A673 (cell line): ENCODE measurements at regions not wholly inside any gene's neighbourhood (a gene's known extent, or its start where the extent isn't known, plus 50 kb on each side); places are given as distances from the start of the nearest gene placed in this dataset.

Experiments
- BruUV-seq: library from RNA; stranded (reverse); fragments of 400-500 nt; replicated peaks from 2 replicates; lab custom pipeline; 2021; lab: Mats Ljungman, UMichigan
- CTCF ChIA-PET: fragments of 300-600 bp; sonication (Branson Sonifier 250); formaldehyde crosslinking; loops from one replicate; lab custom pipeline; 2022; ENCODE audit warnings: antibody characterized with exemption; lab: Charles Lee
- POLR2A ChIA-PET: fragments of 300-600 bp; sonication (Branson Sonifier 250); formaldehyde crosslinking; loops from one replicate; lab custom pipeline; 2022; ENCODE audit warnings: antibody characterized with exemption; ENCODE audit not compliant: low non-redundant PET; lab: Charles Lee
- DNase-seq: peaks from one replicate; pipeline ENCODE4 v3.0.0-alpha.2; 2015; ENCODE audit warnings: low spot score
- H3K27ac ChIP-seq: fragments of 200-600 bp; sonication (generic); 2 replicates; pipeline ENCODE4 v1.5.1; 2016; ENCODE audit warnings: mixed run types, low read depth, mild to moderate bottlenecking, mixed read lengths, antibody characterized with exemption, low read length; ENCODE audit not compliant: poor library complexity, severe bottlenecking
- H3K27me3 ChIP-seq: fragments of 200-600 bp; sonication (generic); replicated peaks from 2 replicates; pipeline ENCODE4 v1.6.1; 2017; ENCODE audit warnings: mixed run types, low read depth, mild to moderate bottlenecking, mixed read lengths, antibody characterized with exemption, low read length; ENCODE audit not compliant: insufficient read depth, poor library complexity
- H3K36me3 ChIP-seq: fragments of 200-600 bp; sonication (generic); 2 replicates; pipeline ENCODE4 v1.6.1; 2016; ENCODE audit warnings: mixed run types, mild to moderate bottlenecking, mixed read lengths, antibody characterized with exemption, low read length; ENCODE audit not compliant: insufficient read depth, poor library complexity, severe bottlenecking
- H3K4me1 ChIP-seq: fragments of 200-600 bp; sonication (generic); 2 replicates; pipeline ENCODE4 v1.6.1; 2017; ENCODE audit warnings: mixed run types, mild to moderate bottlenecking, mixed read lengths, antibody characterized with exemption, low read length; ENCODE audit not compliant: insufficient read depth, poor library complexity, severe bottlenecking
- H3K4me3 ChIP-seq: fragments of 200-600 bp; sonication (generic); 2 replicates; pipeline ENCODE4 v1.5.1; 2016; ENCODE audit warnings: low read depth, mixed run types, mild to moderate bottlenecking, mixed read lengths, low read length; ENCODE audit not compliant: poor library complexity, severe bottlenecking
- H3K9me3 ChIP-seq: fragments of 200-600 bp; sonication (generic); 2 replicates; pipeline ENCODE4 v1.6.1; 2016; ENCODE audit warnings: mixed run types, low read depth, mild to moderate bottlenecking, mixed read lengths, antibody characterized with exemption, low read length; ENCODE audit not compliant: poor library complexity, severe bottlenecking
- CTCF ChIP-seq: fragments of 300-800, 200-600 bp; sonication (generic); conservative IDR thresholded peaks from 2 replicates; pipeline ENCODE4 v1.5.1; 2017; ENCODE audit warnings: low read depth, mild to moderate bottlenecking, antibody characterized with exemption, low read length, moderate library complexity, mixed read lengths
- EZH2 ChIP-seq: fragments of 200-600 bp; sonication (generic); IDR thresholded peaks from 2 replicates; pipeline ENCODE4 v1.6.1; 2017; ENCODE audit warnings: borderline replicate concordance, low read depth, mild to moderate bottlenecking, mixed read lengths, antibody characterized with exemption, low read length; ENCODE audit not compliant: poor library complexity, severe bottlenecking
- intact Hi-C: fragments of 100-400 bp; cut with micrococcal nuclease; formaldehyde crosslinking; loops from one replicate; pipeline ENCODE4 v1.10.0; 2022; ENCODE audit not compliant: unreplicated experiment

DNA sequence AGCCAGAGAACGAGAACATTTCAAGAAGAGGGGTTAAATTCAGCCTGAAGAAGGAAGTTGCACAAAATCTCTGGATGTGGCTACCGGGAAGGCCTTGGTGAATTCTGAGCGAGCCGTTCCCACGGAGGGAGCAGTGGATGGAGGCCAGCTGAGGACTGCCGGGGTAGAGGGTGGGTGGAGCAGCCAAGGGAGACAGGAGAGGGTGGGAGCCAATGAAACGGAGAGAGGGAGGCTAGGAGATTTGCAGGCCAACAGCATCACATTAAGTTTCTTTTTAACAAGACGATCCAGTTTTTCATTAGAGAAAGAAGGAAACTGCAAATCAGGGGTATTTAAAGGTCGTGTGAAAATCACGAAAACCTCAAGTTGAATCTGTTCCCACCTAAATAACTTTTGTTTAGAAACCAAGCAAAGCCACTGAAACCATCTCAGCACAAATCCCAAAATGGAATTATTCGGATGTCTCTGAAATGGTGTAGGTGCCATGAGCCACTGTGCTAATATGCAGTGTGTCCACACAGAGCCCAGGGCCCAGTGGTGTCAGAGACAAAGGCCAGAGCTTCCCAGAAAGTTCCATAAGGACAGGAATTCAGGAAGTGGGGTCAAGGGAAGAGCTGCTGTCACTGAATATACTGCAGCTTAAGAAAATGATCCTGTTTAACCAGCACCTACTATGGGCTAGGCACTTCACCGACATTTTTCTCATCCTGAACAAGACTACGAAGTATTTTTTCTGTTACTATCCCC is 59.7 kb upstream of the SLC35C1 start:
- H3K9me3 ChIP-seq = no peaks in the 10 kb centered on the region
- no peaks in the 10 kb centered on the region for H3K27me3 ChIP-seq
- no peaks in the 10 kb centered on the region for H3K36me3 ChIP-seq
- peaks cover 30% of the 10 kb centered on the region for H3K4me1 ChIP-seq
- TF ChIP-seq EZH2 (no peak), CTCF (no peak)
- H3K27ac ChIP-seq = peak overlapping the region; percentile 72
- no peak overlapping the region for H3K4me3 ChIP-seq
- ChIA-PET POLR2A (interaction anchor here (0.5 kb wide), 1 partner anchor 60 kb away, joined by 3 read pairs; the partner anchor contains the start of gene SLC35C1), CTCF (interaction anchor here (0.7 kb wide), 1 partner anchor 1918 kb away, joined by 3 read pairs; no protein-coding TSS in a partner anchor)
- peak; percentile 70 for DNase-seq
- BruUV-seq = no TSS peak
- intact Hi-C loops = no loop called here

DNA sequence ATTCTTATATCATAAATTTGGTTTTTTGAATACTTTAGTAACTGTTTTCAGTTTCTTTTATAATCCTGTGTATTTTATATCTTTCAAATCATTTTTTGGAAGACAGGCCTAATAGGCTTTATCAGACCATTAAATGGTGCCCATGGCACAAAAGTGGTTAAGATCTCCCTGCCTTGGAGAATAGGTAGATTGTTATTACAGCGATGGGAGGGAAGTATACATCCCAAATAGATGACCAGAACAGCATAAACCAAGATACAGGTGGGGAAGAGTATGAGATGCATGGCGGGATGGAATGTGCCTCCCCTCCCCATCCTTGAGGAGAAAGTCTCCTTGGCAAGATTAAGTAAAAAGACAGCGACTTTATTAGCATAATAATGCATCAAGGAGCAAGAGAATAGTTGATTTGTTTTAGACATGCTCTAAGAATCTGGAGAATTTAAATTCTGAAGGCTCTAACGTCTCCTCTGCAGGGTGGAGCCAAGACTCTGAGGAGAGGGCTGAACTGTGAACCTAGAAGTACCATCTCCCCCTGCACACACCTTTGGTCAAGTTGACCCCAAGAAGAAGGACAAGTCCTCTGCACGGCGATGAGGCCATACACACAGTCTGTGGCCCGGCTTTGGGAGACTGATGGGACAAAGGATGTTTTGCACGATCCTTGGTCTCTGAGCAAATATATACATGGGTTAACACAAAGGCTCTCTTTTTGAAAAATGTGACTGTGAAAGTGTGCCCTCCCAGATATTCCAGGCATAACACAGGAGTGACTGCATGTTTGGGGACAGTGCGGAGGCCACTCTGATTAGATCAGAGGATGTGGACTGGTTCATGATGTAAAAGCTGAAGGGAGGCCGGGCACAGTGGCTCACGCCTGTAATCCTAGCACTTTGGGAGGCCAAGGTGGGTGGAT is 61.1 kb upstream of the SLC35C1 start:
- H3K27ac ChIP-seq = peak overlapping the region; percentile 72
- intact Hi-C loops = loop anchor here (5.0 kb wide), 1 partner anchor 1557 kb away; no protein-coding TSS in a partner anchor
- ChIA-PET CTCF (interaction anchor here (1.1 kb wide), 1 partner anchor 28 kb away, joined by 3 read pairs; no protein-coding TSS in a partner anchor), POLR2A (no interaction called here)
- TF ChIP-seq EZH2 (no peak), CTCF (no peak)
- H3K4me1 ChIP-seq = peaks cover 23% of the 10 kb centered on the region
- no peaks in the 10 kb centered on the region for H3K27me3 ChIP-seq
- H3K9me3 ChIP-seq = no peaks in the 10 kb centered on the region
- H3K36me3 ChIP-seq = no peaks in the 10 kb centered on the region
- DNase-seq = peak; percentile 79
- H3K4me3 ChIP-seq = no peak overlapping the region
- no TSS peak for BruUV-seq

DNA sequence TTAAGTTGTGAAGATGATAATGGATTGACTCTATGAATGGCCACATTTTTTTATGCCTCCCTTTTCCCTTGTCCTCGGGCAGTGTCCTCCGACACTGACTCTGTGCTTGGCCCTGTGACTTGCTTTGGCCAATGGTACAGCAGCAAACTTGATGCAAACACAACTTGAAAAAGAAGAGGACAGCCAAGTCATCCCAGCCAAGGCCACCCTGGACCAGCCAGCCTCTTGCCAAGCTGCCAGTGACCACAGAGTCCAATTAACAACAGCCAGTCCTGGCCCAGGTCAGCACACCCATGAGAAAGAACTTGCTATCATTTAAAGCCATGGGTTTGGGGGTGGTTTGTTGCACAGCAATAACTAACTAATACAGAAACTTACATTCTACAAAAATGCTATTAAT is 63.4 kb upstream of the SLC35C1 start:
- Histone ChIP-seq H3K27ac (no peak overlapping the region), H3K27me3 (no peaks in the 10 kb centered on the region), H3K4me3 (no peak overlapping the region), H3K36me3 (no peaks in the 10 kb centered on the region), H3K9me3 (no peaks in the 10 kb centered on the region), H3K4me1 (peaks cover 21% of the 10 kb centered on the region)
- no TSS peak for BruUV-seq
- intact Hi-C loops = loop anchor here (5.0 kb wide), 1 partner anchor 1554 kb away; no protein-coding TSS in a partner anchor
- DNase-seq = no peak
- CTCF ChIA-PET = no interaction called here
- POLR2A ChIA-PET = no interaction called here
- TF ChIP-seq EZH2 = no peak
- TF ChIP-seq CTCF = no peak
